T-helper 2 cell treated with Interferon-gamma antibody and Interleukin-4, amounts not matched to agents 5 μg/mL and 100 μg/mL, for 36 hours (primary cell): ENCODE measurements at regions not wholly inside any gene's neighbourhood (a gene's known extent, or its start where the extent isn't known, plus 50 kb on each side); places are given as distances from the start of the nearest gene placed in this dataset.
"Not testable (repeated sequence)": the region's sequence is repeated elsewhere in the genome, so short reads cannot be mapped to it uniquely, and the experiment has no call there.

Experiments
- DNase-seq: peaks from one replicate; pipeline ENCODE4 v3.0.0; 2021; ENCODE audit warnings: low spot score
- H3K27ac Mint-ChIP-seq: one replicate; pipeline ENCODE4 v1.8.0; 2021; ENCODE audit warnings: mild to moderate bottlenecking, mixed read lengths
- H3K27me3 Mint-ChIP-seq: one replicate; pipeline ENCODE4 v1.8.0; 2021; ENCODE audit warnings: low read depth, mixed read lengths
- H3K36me3 Mint-ChIP-seq: one replicate; pipeline ENCODE4 v1.8.0; 2021; ENCODE audit warnings: low read depth, mixed read lengths
- H3K4me1 Mint-ChIP-seq: one replicate; pipeline ENCODE4 v1.8.0; 2021; ENCODE audit warnings: low read depth, mixed read lengths
- H3K4me3 Mint-ChIP-seq: one replicate; pipeline ENCODE4 v1.8.0; 2022; ENCODE audit warnings: mild to moderate bottlenecking, moderate library complexity, mixed read lengths
- H3K9me3 Mint-ChIP-seq: one replicate; pipeline ENCODE4 v1.8.0; 2021; ENCODE audit warnings: mixed read lengths

GRCh38 chr20:47972297-47972915, 187.1 kb upstream of the SULF2 start:
- H3K36me3 Mint-ChIP-seq, H3K27ac Mint-ChIP-seq, H3K27me3 Mint-ChIP-seq, H3K4me3 Mint-ChIP-seq, H3K9me3 Mint-ChIP-seq, DNase-seq, H3K4me1 Mint-ChIP-seq: not testable (repeated sequence)

GRCh38 chr20:47971058-47971791, 185.9 kb upstream of the SULF2 start:
- H3K27ac Mint-ChIP-seq: no peak overlapping the region
- no peak for DNase-seq
- no peaks in the 10 kb centered on the region for H3K27me3 Mint-ChIP-seq
- no peaks in the 10 kb centered on the region for H3K9me3 Mint-ChIP-seq
- no peaks in the 10 kb centered on the region for H3K36me3 Mint-ChIP-seq
- H3K4me1 Mint-ChIP-seq: peaks cover 2% of the 10 kb centered on the region
- H3K4me3 Mint-ChIP-seq: no peak overlapping the region

- H3K4me3 Mint-ChIP-seq: no peak overlapping the region
- H3K27me3 Mint-ChIP-seq: no peaks in the 10 kb centered on the region
- no peaks in the 10 kb centered on the region for H3K36me3 Mint-ChIP-seq
- no peaks in the 10 kb centered on the region for H3K9me3 Mint-ChIP-seq
- H3K27ac Mint-ChIP-seq: no peak overlapping the region
- H3K4me1 Mint-ChIP-seq: peaks cover under 1% of the 10 kb centered on the region
- DNase-seq: no peak
These were observed 185.1 kb upstream of the SULF2 start for GRCh38 chr20:47970282-47970903.

DNA sequence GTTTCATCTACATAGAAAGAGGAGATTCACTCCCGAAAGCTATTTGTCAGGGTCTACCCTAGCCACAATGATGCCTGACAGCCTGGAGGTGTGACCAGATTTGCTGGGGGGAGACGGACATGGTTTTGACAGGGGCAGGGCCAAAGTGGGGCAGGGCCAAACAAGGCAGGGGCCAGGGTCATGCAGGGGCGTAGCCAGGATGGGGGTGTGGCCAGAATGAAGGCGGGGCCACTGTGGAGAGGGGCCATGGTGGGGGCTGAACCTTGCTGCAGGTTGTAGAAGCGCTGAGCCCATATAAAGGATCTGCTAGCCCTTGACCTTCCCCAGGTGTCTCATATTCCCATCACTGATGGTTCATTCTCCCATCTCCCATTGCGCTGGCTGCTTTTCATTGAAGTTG, 184.1 kb upstream of the SULF2 start:
- Mint-ChIP-seq H3K27ac (no peak overlapping the region), H3K4me1 (no peaks in the 10 kb centered on the region)

GRCh38 chr20:47968541-47969310, 183.4 kb upstream of the SULF2 start:
- Mint-ChIP-seq H3K9me3 (no peaks in the 10 kb centered on the region), H3K4me3 (no peak overlapping the region), H3K36me3 (no peaks in the 10 kb centered on the region), H3K27me3 (no peaks in the 10 kb centered on the region), H3K27ac (no peak overlapping the region), H3K4me1 (no peaks in the 10 kb centered on the region)
- no peak for DNase-seq

More for the DNA sequence above, 184.1 kb upstream of the SULF2 start:
- Mint-ChIP-seq H3K36me3 (no peaks in the 10 kb centered on the region), H3K27me3 (no peaks in the 10 kb centered on the region), H3K9me3 (no peaks in the 10 kb centered on the region), H3K4me3 (no peak overlapping the region)
- no peak for DNase-seq

DNA sequence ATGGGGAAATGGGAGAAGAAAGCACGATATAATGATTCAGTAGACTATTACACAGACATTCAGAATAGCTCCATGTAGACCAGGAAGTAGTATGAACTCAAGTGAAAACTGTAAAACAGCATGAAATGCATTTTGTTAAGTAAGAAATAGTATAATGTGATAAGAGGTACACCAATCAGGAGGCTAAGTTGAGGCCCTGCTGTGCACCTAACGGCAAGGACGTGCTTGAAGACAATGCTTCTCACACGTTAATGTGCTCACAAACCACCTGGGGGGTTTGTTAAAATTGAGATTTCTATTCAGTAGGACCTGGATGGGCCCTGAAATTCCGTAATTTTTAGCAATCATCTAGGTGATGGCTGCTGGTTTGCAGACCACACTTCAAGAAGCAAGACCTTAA, 178.9 kb upstream of the SULF2 start:
- H3K9me3 Mint-ChIP-seq: no peaks in the 10 kb centered on the region
- no peak overlapping the region for H3K4me3 Mint-ChIP-seq
- no peak overlapping the region for H3K27ac Mint-ChIP-seq
- DNase-seq: no peak
- H3K4me1 Mint-ChIP-seq: no peaks in the 10 kb centered on the region
- H3K36me3 Mint-ChIP-seq: no peaks in the 10 kb centered on the region
- no peaks in the 10 kb centered on the region for H3K27me3 Mint-ChIP-seq

DNA sequence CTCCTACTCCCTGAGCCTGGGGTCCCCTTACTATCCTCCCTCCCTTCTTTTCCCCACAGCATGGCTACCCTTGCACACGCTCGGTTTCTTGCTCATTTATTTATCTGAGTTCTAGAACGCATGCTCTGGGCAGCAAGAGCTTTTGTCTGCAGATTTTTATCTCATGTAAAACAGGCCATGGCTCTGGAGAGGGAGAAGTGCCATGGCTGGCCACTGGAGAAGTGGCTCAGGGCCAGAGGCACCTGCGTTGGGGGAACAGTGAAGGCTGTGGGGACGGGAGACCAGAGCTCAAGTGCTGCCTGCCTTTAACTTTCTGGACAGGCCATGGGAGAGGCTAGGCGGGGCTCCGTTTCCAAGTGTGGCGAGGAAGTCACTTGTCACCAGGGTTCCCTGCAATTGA, 177.7 kb upstream of the SULF2 start:
- no peaks in the 10 kb centered on the region for H3K9me3 Mint-ChIP-seq
- H3K27me3 Mint-ChIP-seq: no peaks in the 10 kb centered on the region
- H3K27ac Mint-ChIP-seq: no peak overlapping the region
- no peak overlapping the region for H3K4me3 Mint-ChIP-seq
- H3K36me3 Mint-ChIP-seq: no peaks in the 10 kb centered on the region
- DNase-seq: no peak
- H3K4me1 Mint-ChIP-seq: no peaks in the 10 kb centered on the region

DNA sequence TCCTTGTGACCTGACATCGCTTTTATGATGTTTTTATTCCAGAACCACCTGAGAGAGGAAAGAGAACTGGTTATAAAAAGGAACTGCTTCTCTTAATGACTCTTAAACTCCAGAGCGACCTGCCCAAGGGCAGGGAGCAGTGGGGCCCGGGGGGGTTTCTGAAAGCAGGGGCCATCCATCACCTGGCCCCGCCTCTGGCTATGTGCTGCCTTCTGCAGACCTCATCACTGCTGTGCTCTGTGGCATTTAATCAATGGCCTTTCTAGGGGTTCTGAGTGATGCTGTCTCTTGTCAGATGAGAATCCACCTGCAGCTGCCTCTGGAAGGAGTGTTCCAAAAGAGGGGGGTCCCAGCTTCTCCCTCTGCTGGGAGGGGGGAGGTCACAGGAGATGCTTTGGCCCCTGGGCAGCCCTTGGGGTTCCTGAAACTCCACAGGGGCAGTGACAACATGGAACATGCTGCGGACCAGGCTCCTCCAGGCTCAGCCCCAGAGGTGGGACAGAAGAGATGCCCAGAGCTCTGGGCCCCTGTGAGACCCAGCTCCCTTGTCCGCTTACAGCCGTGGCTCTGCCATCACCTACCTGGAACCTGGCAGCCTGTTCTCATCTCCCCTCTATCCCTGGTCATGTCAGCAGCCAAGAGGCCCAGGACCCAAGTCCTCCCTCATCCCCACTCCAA, 177.1 kb upstream of the SULF2 start:
- Mint-ChIP-seq H3K27me3 (no peaks in the 10 kb centered on the region), H3K9me3 (no peaks in the 10 kb centered on the region), H3K4me3 (no peak overlapping the region), H3K4me1 (no peaks in the 10 kb centered on the region), H3K36me3 (no peaks in the 10 kb centered on the region), H3K27ac (no peak overlapping the region)
- no peak for DNase-seq

DNA sequence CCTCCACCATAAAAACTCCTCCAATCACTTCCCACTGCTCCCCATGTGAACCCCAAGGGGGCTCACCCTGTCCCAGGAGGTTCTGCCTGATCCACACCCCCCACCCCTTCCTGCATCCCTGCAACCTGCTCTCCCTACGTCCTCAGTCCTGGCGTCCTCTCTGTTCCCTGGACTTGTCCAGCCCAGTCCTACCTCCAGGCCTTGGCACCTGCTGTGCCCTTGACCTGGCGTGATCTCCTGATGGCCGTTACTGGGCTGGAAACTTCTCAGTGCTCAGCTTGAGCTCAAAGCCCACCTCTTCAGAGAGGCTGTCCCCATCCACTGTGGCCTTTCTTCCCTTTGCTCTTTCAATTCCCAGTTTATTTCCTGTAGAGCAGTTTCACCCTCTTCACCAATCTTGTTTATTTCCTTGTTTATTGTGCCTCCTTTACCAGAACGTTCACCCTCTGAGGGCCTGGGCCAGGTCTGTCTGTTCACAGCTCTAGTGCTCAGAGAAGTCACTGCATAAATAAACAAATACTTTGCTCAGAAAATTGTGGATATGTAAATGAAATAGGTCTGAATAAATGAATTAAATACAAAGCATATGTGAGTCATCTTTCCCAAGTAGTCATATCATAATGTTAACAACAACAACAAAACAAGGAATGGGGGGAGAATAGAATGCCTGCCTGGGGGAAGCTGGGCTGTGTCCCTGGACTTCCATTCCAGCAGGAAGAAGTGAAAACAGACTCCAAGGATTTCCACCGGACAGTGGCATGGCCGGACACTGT, 175.7 kb upstream of the SULF2 start:
- H3K27ac Mint-ChIP-seq: no peak overlapping the region
- H3K4me1 Mint-ChIP-seq: no peaks in the 10 kb centered on the region
- DNase-seq: no peak
- no peaks in the 10 kb centered on the region for H3K9me3 Mint-ChIP-seq
- no peaks in the 10 kb centered on the region for H3K27me3 Mint-ChIP-seq
- no peak overlapping the region for H3K4me3 Mint-ChIP-seq
- no peaks in the 10 kb centered on the region for H3K36me3 Mint-ChIP-seq

DNA sequence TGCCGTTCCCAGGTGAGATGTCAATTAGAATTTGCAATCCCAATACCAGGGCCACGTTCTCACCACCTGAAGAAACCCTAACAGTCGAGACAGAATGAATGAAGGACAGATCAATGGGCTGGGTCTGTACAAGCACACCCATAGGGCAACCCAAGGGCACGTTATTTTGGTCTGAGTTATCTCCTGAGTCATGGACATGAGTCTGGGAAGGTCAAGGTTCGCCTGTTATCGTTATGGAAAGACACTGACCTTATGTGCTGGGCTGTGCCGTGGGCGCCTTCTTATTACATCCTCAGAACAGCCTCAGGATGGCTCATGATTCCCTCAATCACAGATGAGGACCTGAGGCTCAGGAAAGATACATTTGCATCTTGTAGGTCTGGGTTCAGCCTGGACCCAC, 175.0 kb upstream of the SULF2 start:
- no peaks in the 10 kb centered on the region for H3K36me3 Mint-ChIP-seq
- no peaks in the 10 kb centered on the region for H3K9me3 Mint-ChIP-seq
- no peak overlapping the region for H3K4me3 Mint-ChIP-seq
- no peaks in the 10 kb centered on the region for H3K4me1 Mint-ChIP-seq
- no peaks in the 10 kb centered on the region for H3K27me3 Mint-ChIP-seq
- no peak for DNase-seq
- no peak overlapping the region for H3K27ac Mint-ChIP-seq

DNA sequence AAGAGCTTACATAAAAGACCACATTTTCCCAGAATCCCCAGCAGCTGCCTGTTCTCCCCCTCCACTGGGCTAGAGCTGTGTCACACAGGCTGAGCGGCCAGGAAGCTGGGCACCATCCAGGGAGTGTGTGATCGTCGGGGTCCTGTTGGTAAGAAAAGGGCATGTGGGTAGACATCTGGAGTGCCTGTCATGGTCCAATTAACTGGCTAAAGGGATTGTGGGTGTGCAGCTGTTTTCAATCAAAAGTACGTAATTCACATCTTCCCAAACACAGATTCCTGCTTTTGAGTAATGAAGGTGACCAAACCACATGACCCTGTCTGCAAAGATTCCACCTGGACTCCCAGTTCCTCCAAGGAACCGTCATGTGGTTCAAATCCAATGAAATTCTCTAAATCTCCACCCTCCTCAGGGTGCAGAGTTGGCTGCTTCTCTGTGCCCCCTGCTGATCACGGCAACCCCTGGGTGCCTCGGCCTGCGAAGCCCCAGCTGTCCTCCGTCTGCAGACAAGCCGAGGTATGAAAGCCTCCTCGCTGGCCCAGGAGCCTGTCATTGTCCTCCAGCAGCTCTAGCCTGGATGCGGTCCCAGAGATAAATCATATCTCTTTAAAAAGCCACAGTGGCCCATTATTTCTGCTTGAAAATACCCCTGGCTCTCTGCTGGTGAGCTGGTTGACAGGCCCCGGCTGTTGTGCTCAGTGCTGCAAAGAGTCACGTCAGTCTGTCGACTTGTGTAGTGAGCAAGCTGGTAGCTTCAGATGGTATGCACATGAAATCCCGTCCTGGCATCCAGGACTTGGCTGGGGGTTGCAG, 172.9 kb upstream of the SULF2 start:
- not testable (repeated sequence) for H3K27me3 Mint-ChIP-seq, H3K4me3 Mint-ChIP-seq, H3K36me3 Mint-ChIP-seq, H3K27ac Mint-ChIP-seq, DNase-seq, H3K9me3 Mint-ChIP-seq, H3K4me1 Mint-ChIP-seq

GRCh38 chr20:47957135-47957534, 171.9 kb upstream of the SULF2 start:
- no peaks in the 10 kb centered on the region for H3K27me3 Mint-ChIP-seq
- no peak overlapping the region for H3K27ac Mint-ChIP-seq
- H3K4me1 Mint-ChIP-seq: no peaks in the 10 kb centered on the region
- no peaks in the 10 kb centered on the region for H3K9me3 Mint-ChIP-seq
- no peak overlapping the region for H3K4me3 Mint-ChIP-seq
- no peaks in the 10 kb centered on the region for H3K36me3 Mint-ChIP-seq
- DNase-seq: no peak
